PC-9 (cell line): ENCODE measurements at regions not wholly inside any gene's neighbourhood (a gene's known extent, or its start where the extent isn't known, plus 50 kb on each side); places are given as distances from the start of the nearest gene placed in this dataset.
A peak's percentile ranks its signal among the peaks of the same experiment; 100 is the strongest.
"Not testable (repeated sequence)": the region's sequence is repeated elsewhere in the genome, so short reads cannot be mapped to it uniquely, and the experiment has no call there.

Experiments used
- BruUV-seq: library from RNA; stranded (reverse); fragments of 400-500 nt; replicated peaks from 2 replicates; lab custom pipeline; 2021; lab: Mats Ljungman, UMichigan
- CTCF ChIA-PET: fragments of 300-600 bp; sonication (Branson Sonifier 250); formaldehyde crosslinking; loops from one replicate; lab custom pipeline; 2022; ENCODE audit warnings: antibody characterized with exemption; lab: Charles Lee
- POLR2A ChIA-PET: fragments of 300-600 bp; sonication (Branson Sonifier 250); formaldehyde crosslinking; loops from one replicate; lab custom pipeline; 2022; ENCODE audit warnings: antibody characterized with exemption; ENCODE audit not compliant: unreplicated experiment; lab: Charles Lee
- DNase-seq, 2 experiments: peaks; one replicate each; pipeline versions ENCODE4 v3.0.0 to v3.0.0-alpha.2; 2015 to 2022; ENCODE audit warnings: mixed read lengths in 1 of 2
- H2AFZ ChIP-seq: fragments of 200-600 bp; sonication (generic); 2 replicates; pipeline ENCODE4 v1.8.1; 2017; ENCODE audit warnings: antibody characterized with exemption
- H3F3A ChIP-seq: fragments of 200-600 bp; sonication (generic); 2 replicates; pipeline ENCODE4 v1.8.1; 2017; ENCODE audit warnings: antibody characterized with exemption, mild to moderate bottlenecking, low read depth; ENCODE audit not compliant: insufficient read depth
- H3K27ac ChIP-seq: fragments of 200-600 bp; sonication (generic); 2 replicates; pipeline ENCODE4 v1.6.1; 2016; ENCODE audit warnings: mixed run types
- H3K27me3 ChIP-seq: fragments of 200-600 bp; sonication (generic); 2 replicates; pipeline ENCODE4 v1.6.1; 2016; ENCODE audit warnings: low read depth, mixed run types; ENCODE audit not compliant: insufficient read depth
- H3K36me3 ChIP-seq: fragments of 200-600 bp; sonication (generic); 2 replicates; pipeline ENCODE4 v1.6.1; 2016; ENCODE audit warnings: low read depth, mixed run types
- H3K4me1 ChIP-seq: fragments of 200-600 bp; sonication (generic); replicated peaks from 2 replicates; pipeline ENCODE4 v1.6.1; 2016; ENCODE audit warnings: mixed run types; ENCODE audit not compliant: insufficient read depth
- H3K4me2 ChIP-seq: fragments of 200-600 bp; sonication (generic); 2 replicates; pipeline ENCODE4 v1.6.1; 2017; ENCODE audit warnings: mixed run types
- H3K4me3 ChIP-seq: fragments of 200-600 bp; sonication (generic); 2 replicates; pipeline ENCODE4 v1.6.1; 2016; ENCODE audit warnings: mixed run types
- H3K79me2 ChIP-seq: fragments of 200-600 bp; sonication (generic); 2 replicates; pipeline ENCODE4 v1.6.1; 2017; ENCODE audit warnings: low read depth, mixed run types
- H3K9me2 ChIP-seq: fragments of 200-600 bp; sonication (generic); 2 replicates; pipeline ENCODE4 v1.8.1; 2017; ENCODE audit warnings: mild to moderate bottlenecking; ENCODE audit not compliant: insufficient read depth
- H3K9me3 ChIP-seq: fragments of 200-600 bp; sonication (generic); 2 replicates; pipeline ENCODE4 v1.8.1; 2016; ENCODE audit warnings: low read depth; ENCODE audit not compliant: insufficient read depth
- H4K20me1 ChIP-seq: fragments of 200-600 bp; sonication (generic); 2 replicates; pipeline ENCODE4 v1.8.1; 2017; ENCODE audit not compliant: insufficient read depth
- EZH2 ChIP-seq: fragments of 200-600 bp; sonication (generic); IDR thresholded peaks from 2 replicates; pipeline ENCODE4 v1.8.0; 2017; ENCODE audit warnings: antibody characterized with exemption, low read depth
- intact Hi-C: fragments of 100-400 bp; cut with micrococcal nuclease; formaldehyde crosslinking; loops from one replicate; pipeline ENCODE4 v1.10.0; 2022; ENCODE audit not compliant: unreplicated experiment
- TF ChIP-seq, protein P1 (sequence below): fragments of 200-600 bp; sonication (generic); conservative IDR thresholded peaks from 2 replicates; pipeline ENCODE4 v1.6.1; 2017; ENCODE audit warnings: mixed run types, antibody characterized with exemption, mild to moderate bottlenecking, moderate library complexity

DNA sequence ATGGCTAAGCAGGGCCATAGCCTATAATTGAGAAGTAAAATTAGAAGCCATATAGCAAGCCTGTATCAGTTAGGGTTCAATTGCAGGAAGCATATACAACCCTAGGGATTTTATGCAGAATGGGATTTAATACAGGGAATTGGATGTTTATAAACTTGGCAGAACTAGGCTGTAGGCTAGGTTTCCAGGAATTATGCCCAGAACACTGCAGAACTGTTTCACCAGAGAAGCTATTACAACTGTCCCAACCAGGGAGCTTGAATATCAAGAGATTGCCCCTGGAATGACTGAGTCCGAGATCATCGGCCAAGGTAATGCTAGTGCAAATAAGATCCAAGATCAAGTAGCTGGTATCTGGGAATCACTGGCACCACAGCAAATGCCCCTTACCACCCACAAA, 64.0 kb downstream of the PRR15 start:
- H3K4me1 ChIP-seq: peaks cover 33% of the 10 kb centered on the region
- H3F3A ChIP-seq: peaks cover 29% of the 10 kb centered on the region
- ChIA-PET POLR2A (no interaction called here), CTCF (interaction anchor here (0.6 kb wide), 1 partner anchor 18 kb away, joined by 3 read pairs; no protein-coding TSS in a partner anchor)
- H4K20me1 ChIP-seq: no peaks in the 10 kb centered on the region
- H3K27me3 ChIP-seq: no peaks in the 10 kb centered on the region
- intact Hi-C loops: loop anchor here (10.0 kb wide), 1 partner anchor 847 kb away; the partner anchor contains the start of gene NOD1
- no peak for DNase-seq
- H3K9me3 ChIP-seq: no peaks in the 10 kb centered on the region
- no peak overlapping the region for H3K4me2 ChIP-seq
- TF ChIP-seq, protein P1, sequence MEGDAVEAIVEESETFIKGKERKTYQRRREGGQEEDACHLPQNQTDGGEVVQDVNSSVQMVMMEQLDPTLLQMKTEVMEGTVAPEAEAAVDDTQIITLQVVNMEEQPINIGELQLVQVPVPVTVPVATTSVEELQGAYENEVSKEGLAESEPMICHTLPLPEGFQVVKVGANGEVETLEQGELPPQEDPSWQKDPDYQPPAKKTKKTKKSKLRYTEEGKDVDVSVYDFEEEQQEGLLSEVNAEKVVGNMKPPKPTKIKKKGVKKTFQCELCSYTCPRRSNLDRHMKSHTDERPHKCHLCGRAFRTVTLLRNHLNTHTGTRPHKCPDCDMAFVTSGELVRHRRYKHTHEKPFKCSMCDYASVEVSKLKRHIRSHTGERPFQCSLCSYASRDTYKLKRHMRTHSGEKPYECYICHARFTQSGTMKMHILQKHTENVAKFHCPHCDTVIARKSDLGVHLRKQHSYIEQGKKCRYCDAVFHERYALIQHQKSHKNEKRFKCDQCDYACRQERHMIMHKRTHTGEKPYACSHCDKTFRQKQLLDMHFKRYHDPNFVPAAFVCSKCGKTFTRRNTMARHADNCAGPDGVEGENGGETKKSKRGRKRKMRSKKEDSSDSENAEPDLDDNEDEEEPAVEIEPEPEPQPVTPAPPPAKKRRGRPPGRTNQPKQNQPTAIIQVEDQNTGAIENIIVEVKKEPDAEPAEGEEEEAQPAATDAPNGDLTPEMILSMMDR: no peak
- TF ChIP-seq EZH2: no peak
- no peaks in the 10 kb centered on the region for H3K79me2 ChIP-seq
- no peaks in the 10 kb centered on the region for H3K36me3 ChIP-seq
- no peak overlapping the region for H3K4me3 ChIP-seq
- H3K27ac ChIP-seq: no peak overlapping the region
- H2AFZ ChIP-seq: no peak overlapping the region
- no TSS peak for BruUV-seq
- H3K9me2 ChIP-seq: no peaks in the 10 kb centered on the region

DNA sequence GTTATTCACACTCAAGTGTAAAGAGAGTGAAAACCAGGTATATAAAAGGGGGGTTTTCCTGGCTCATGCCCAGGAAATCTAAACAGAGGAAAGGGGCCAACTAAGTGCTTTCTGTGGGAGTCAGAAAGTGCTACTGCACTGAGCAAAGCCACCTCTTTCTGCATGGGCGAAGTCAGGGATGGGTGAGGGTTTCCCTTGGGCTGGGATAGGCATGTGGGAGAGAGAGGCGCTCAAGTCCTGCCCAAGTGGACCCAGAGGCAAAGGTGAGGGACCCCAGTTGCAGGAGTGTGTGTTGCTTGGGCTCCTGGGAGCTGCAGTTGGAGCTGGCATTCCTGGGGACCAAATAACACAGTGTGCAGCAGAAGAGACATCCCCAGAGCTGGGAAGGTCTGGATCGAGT, 65.9 kb downstream of the PRR15 start:
- H3K4me2 ChIP-seq: no peak overlapping the region
- CTCF ChIA-PET: no interaction called here
- DNase-seq: no peak
- TF ChIP-seq EZH2: no peak
- TF ChIP-seq, protein P1: no peak
- H3K4me3 ChIP-seq: no peak overlapping the region
- H3K4me1 ChIP-seq: peaks cover 18% of the 10 kb centered on the region
- no peaks in the 10 kb centered on the region for H3K9me2 ChIP-seq
- H4K20me1 ChIP-seq: no peaks in the 10 kb centered on the region
- no peaks in the 10 kb centered on the region for H3K36me3 ChIP-seq
- no TSS peak for BruUV-seq
- intact Hi-C loops: loop anchor here (10.0 kb wide), 1 partner anchor 845 kb away; the partner anchor contains the start of gene NOD1
- no peaks in the 10 kb centered on the region for H3K27me3 ChIP-seq
- H3K79me2 ChIP-seq: no peaks in the 10 kb centered on the region
- POLR2A ChIA-PET: no interaction called here
- H3K27ac ChIP-seq: no peak overlapping the region
- H2AFZ ChIP-seq: no peak overlapping the region
- H3F3A ChIP-seq: peaks cover 12% of the 10 kb centered on the region; the same call in 1 of the 2 replicates
- no peaks in the 10 kb centered on the region for H3K9me3 ChIP-seq

- Histone ChIP-seq H3K4me2 (peak overlapping the region; percentile 34), H3F3A (peaks cover 12% of the 10 kb centered on the region), H3K27ac (peak overlapping the region; percentile 10; the same call in 1 of the 2 replicates), H3K4me1 (peaks cover 22% of the 10 kb centered on the region)
- H3K27me3 ChIP-seq, H3K36me3 ChIP-seq, H3K4me3 ChIP-seq, H3K9me3 ChIP-seq, H3K9me2 ChIP-seq, H4K20me1 ChIP-seq, H2AFZ ChIP-seq, BruUV-seq, H3K79me2 ChIP-seq: not testable (repeated sequence)
- POLR2A ChIA-PET: interaction anchor here (0.5 to 0.7 kb wide), 3 partner anchors 42 to 714 kb away, joined by 3 read pairs; no protein-coding TSS in a partner anchor
- intact Hi-C loops: loop anchor here (1.0 to 10.0 kb wide), 4 partner anchors 237 to 929 kb away; no protein-coding TSS in a partner anchor
- TF ChIP-seq, protein P1: peak; percentile 90
- DNase-seq: peak; percentile 24 to 87
- CTCF ChIA-PET: interaction anchor here (0.6 to 1.1 kb wide), 7 partner anchors 11 to 426 kb away, joined by 3 to 4 read pairs (median 3); partner anchors contain the start of gene WIPF3
Measured at GRCh38 chr7:29635067-29636008, 71.7 kb downstream of the PRR15 start.
